ENCODE measurements at regions not wholly inside any gene's neighbourhood (a gene's known extent, or its start where the extent isn't known, plus 50 kb on each side); places are given as distances from the start of the nearest gene placed in this dataset.
"Not testable (repeated sequence)": the region's sequence is repeated elsewhere in the genome, so short reads cannot be mapped to it uniquely, and the experiment has no call there.

DNA sequence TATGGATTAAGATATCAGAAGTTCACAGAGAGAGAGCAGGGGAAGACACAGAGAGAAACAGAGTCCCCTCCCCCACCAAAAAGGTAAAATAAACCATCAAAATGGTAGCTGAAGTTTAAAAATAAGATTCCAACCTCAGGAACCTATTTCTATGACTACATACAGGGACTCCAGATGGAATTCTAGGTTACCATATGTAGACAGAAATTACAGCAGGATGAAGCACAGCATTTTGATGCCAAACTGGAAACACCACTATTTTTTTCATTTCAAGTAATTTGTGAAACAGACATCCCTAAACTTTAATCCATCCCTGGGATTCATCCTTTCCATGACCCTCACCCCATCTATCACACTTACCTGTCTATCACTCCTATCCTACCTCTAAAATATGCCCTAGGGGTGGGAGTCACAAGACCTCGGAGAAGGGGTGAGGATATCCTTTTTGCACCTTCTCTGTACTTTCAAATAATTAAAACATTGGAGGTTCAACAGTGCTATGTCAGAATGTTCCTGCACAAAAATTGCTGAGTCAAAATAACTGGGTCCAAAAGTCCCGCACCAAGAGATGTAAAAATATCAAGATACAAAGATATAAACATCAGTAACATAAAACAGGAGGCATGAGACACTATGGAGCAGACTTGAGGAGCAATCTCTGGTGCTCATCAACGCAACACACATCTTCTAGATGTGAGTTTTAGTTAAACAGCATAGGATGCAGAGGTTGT, 344.5 kb upstream of the RASGEF1B start:
- DNase-seq (ENCODE audit: low read depth in 2 of 2) = no peak

DNA sequence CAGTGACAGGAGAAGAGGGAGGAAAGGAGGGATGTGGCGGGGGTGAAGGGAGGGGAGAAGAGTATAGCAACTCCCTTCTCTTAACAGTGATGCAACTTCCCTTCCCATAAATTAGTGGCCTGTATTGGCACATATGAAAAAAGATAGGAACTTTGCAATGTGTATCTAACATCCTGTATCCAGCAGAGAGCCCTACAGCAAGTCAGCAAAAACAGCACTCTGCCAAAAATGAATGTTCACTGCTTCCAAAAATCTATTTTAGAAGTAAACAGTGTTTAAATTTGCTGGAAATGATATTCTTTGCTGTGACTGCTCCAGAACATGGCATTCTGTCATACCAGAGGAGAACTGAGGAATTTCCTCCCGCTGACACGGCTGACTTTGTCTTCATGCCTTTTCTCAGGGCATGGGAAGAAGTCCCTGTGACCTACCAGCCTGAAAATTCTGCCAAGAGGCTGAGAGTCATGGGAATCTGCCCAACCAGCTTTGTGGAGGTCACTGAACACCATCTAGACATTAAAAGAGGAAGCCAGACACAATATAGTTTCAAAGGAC, 343.4 kb upstream of the RASGEF1B start:
- no peak for DNase-seq (ENCODE audit: low read depth in 2 of 2)

DNA sequence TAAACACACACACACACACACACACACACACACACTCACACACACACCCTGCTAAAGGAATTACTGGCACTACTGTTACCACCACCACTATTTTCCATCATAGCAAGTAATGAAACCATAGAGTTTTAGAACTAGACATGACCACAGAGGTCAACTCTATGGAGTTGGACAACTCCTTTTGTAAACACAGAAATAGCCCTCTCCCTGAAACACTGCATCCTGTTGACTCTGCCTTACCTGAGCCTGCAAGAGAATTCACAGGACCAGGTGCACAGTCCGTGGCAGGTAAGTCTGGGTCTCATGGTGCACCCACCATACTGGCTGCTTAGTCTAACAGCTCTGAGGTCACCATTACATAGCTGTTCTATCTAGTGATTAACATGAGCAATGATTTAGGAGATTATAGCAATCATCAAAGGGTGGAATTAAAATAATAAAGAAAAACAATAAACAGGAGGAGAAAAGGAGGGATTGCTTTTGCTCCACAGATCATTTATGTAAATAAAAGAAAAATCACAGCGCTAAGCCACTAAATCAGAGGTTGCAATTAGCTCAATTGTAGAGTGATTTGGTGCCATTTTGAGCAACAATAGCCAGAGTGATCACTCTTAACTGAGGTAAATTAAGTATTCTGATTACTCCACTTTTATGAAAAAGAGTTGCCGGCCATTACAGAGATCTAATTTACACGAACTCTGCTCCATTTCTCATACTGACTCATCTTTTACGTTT, 340.0 kb upstream of the RASGEF1B start:
- DNase-seq (ENCODE audit: low read depth in 2 of 2) = no peak

DNA sequence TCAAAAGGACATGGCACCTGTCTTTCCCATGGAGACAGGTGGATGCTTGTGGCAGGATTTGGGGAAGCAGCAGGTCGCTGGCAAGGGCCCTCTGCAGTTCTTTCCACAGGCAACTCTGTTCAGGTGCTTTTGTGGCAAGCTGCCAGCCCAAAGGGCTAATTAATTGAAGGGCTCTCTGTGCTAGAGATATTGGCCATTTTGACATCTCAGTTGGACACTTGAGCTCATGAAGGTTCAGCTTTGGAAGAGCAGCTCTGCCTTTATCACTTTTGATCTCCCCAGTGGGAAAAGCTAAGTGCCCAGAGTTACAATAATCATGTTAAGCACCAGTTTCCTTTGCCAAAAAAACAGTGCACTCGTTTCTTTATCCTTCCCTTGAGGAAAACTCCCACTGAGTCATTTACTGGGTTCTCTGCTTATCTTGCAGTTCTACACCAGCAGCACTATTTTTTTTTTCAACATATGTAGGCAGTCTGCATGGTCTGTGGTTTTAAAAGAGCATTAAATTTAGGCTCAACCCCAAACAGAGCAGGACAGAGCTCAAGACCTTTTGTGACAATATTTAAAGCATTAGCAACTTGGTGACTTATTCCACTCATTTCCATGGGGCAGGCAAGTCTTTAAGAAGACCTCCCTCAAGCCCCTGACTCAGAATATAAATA, 336.4 kb upstream of the RASGEF1B start:
- no peak for DNase-seq (ENCODE audit: low read depth in 2 of 2)

DNA sequence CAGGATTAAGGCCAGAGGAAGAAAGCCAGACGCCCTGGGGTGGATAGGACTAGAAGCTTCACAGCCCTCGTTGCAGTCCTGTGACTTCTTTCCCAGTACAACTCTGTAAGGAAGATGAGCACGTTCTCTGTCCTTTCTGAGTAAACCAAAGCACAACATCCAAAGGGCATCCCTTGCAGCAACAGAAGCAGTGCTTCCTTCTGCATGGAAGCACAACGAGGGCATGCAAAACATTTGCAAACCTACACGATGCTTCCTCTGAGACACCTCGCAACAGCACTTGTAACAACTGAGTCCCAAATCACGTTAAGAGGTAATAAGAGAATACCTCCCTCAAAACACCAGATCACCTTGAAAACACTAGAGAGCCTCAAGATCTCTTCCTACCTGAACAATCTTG, 335.7 kb upstream of the RASGEF1B start:
- no peak for DNase-seq (ENCODE audit: low read depth in 2 of 2)

DNA sequence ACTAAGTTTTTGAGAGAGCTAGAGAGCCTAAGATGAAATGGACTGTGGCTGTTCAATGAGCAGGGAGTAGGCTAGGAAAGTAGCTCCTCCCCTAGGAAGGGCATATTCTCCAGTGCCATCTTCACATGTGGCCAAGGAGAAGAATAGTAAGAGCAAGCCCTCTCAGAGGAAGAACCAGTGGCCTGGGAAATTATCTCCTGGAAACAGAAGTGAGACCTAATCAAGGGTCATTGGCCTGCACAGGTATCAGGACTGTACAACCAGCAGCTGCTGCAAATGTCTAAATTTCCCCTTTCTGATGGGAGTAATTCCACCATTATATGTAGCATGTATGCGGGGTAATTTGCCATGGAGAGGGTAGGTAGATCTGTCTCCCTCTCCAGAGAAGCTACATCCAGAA, 334.8 kb upstream of the RASGEF1B start:
- DNase-seq (ENCODE audit: low read depth in 2 of 2) = no peak

DNA sequence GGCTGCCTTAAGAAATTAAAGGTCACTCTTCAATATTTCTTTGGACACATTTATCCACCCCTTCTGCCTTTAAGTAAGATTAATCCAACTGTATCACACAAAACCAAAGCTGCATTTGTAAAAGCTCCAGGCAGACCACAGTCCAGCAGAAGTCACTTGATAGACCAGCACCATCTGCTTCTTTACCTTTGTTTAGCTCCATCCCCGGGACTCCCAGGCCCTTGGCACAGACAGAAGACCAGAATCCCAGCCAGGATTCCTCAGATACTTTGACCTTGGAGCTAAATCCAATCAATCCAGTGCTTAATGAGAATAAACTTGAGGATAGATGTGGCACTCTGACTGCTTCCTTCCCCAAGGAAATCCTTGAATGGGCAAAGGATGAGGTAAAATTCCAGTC, 333.1 kb upstream of the RASGEF1B start:
- no peak for DNase-seq (ENCODE audit: low read depth in 2 of 2)

- no peak for DNase-seq (ENCODE audit: low read depth in 2 of 2)
Observed at GRCh38 chr4:81802285-81802846, 330.7 kb upstream of the RASGEF1B start.

DNA sequence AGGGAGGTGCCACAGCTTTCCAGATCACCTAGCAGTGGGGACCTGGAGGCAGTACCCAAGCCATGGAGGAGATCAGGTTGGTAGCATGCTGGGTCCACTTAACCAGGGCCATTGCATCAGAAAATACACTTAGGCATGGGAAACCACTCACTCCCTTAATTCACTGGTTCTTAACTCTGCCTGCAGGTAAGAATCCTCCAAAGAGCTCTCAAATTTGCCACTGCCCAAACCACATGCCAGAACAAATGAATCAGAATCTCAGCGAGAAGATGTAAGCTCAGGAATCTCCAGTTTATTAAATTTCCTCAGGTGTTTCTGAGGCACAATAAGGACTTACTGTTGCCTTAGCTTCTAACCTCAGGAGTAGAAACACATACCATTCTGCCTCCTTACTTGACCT, 327.7 kb upstream of the RASGEF1B start:
- DNase-seq (ENCODE audit: low read depth in 2 of 2) = no peak

- DNase-seq (ENCODE audit: low read depth in 2 of 2) = no peak
Observed at GRCh38 chr4:81796790-81797528, 325.3 kb upstream of the RASGEF1B start.

DNA sequence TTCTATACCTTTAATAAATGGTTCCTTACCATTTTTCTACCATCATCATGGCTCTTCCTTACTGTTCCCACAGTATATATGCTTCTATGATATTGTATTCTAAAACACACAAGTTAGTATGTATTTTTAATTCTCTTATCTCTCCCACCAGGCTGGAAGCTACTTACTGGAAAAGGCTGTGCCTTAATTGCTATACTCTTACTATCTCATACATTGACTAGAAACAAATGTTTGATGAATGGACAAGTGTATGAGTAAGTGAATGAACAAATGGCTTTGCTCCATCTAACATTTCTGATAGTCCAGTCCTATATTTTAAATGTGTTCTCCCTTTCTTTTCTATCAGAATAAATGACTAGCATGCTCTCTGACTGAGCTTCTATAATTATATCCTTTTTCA, 320.8 kb upstream of the RASGEF1B start:
- no peak for DNase-seq (ENCODE audit: low read depth in 2 of 2)

DNA sequence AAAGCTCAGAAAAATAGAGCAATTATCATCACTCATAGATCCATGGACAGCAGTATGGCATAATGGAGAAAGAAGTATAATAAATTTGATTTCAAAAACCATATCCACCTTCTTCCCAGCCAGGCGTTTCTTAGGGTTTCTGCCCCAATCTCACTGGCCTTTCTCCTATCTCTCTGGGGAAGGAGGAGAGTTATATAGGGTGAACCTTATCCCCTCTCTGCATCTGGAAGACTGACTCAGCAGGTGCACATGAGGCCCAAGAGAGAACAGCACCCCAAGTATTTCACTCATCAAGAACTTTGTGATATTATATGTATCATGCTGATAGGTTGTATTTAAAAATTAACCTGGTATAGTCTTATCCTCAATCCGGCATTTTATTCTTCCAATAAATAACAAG, 318.8 kb upstream of the RASGEF1B start:
- no peak for DNase-seq (ENCODE audit: low read depth in 2 of 2)

- no peak for DNase-seq (ENCODE audit: low read depth in 2 of 2)
Observed at GRCh38 chr4:81789741-81790399, 318.2 kb upstream of the RASGEF1B start.

DNA sequence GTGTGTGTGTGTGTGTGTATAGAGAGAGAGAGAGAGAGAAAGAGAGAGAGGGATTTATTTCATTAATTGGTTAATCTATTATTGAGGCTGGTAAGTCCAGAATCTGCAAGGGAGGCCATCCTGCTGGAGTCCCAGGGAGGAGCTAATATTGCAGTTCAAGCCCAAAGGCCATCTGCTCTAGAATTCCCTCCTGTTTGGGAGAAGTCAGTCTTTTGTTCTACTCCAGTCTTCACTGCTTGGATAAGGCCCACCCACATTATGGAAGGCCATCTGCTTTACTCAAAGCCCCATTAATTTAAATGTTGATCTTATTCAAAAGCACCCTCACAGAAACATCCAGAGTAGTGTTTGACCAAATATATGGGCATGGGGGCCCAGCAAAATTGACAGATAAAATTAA, 317.5 kb upstream of the RASGEF1B start:
- DNase-seq (ENCODE audit: low read depth in 2 of 2) = no peak

GRCh38 chr4:81786766-81787165, 315.1 kb upstream of the RASGEF1B start:
- no peak for DNase-seq (ENCODE audit: low read depth in 2 of 2)

- no peak for DNase-seq (ENCODE audit: low read depth in 2 of 2)
Observed at GRCh38 chr4:81786063-81786763, 314.5 kb upstream of the RASGEF1B start.

- DNase-seq (ENCODE audit: low read depth in 2 of 2) = no peak
Observed at GRCh38 chr4:81785338-81785737, 313.6 kb upstream of the RASGEF1B start.

GRCh38 chr4:81783558-81783957, 311.9 kb upstream of the RASGEF1B start:
- DNase-seq (ENCODE audit: low read depth in 2 of 2) = no peak

DNA sequence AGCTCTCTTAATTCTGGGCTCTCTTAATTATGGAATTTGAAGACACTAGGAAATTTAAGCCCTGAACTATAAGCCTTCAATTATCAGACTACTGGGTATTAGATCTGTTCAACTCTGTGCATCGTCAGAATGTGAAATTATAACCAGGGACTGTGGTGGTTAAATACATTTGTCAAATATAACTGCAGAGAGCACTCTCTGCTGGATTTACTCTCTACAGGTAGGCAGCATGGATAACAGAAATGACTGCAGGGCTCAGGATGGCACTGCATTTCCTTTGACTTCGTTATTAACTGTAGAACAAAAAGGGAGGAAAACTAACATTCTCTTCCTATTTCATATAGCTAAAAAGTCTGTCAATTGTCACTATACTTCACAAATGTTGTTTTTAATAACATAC, 310.1 kb upstream of the RASGEF1B start:
- DNase-seq (ENCODE audit: low read depth in 2 of 2) = no peak

- not testable (repeated sequence) for DNase-seq (ENCODE audit: low read depth in 2 of 2)
Observed at GRCh38 chr4:81777718-81778117, 306.0 kb upstream of the RASGEF1B start.

Measured in stimulated activated CD4-positive, alpha-beta T cell treated with anti-CD3 and anti-CD28 coated beads, Interleukin-4, amount 100 ng/mL, for 48 hours (primary cell).